Liver (tissue), 8 donors: ENCODE measurements at regions not wholly inside any gene's neighbourhood (a gene's known extent, or its start where the extent isn't known, plus 50 kb on each side); places are given as distances from the start of the nearest gene placed in this dataset.

Source experiments
- DNase-seq: peaks from one replicate; pipeline ENCODE4 v3.0.0-alpha.2; 2017; ENCODE audit warnings: low spot score
- H3K27ac ChIP-seq, 2 donors: one replicate each; pipeline ENCODE4 v1.7.0; 2013; ENCODE audit warnings: inconsistent platforms in 2 of 2, low read length in 2 of 2, control low read depth in 1 of 2, low read depth in 1 of 2, mild to moderate bottlenecking in 1 of 2
- H3K27me3 ChIP-seq, 4 donors: one replicate each; pipeline versions ENCODE4 v1.6.1 to v1.7.0; 2013; ENCODE audit warnings: low read length in 3 of 4, inconsistent platforms in 1 of 4, mild to moderate bottlenecking in 1 of 4, moderate library complexity in 1 of 4; ENCODE audit not compliant: control insufficient read depth in 4 of 4, insufficient read depth in 4 of 4
- H3K36me3 ChIP-seq, 4 donors: one replicate each; pipeline versions ENCODE4 v1.6.1 to v1.7.0; 2013; ENCODE audit warnings: low read length in 3 of 4, mild to moderate bottlenecking in 3 of 4, low read depth in 1 of 4, moderate library complexity in 1 of 4; ENCODE audit not compliant: control insufficient read depth in 4 of 4, insufficient read depth in 3 of 4
- H3K4me1 ChIP-seq, 4 donors: one replicate each; pipeline versions ENCODE4 v1.6.1 to v1.7.0; 2013; ENCODE audit warnings: low read length in 3 of 4, mild to moderate bottlenecking in 3 of 4, moderate library complexity in 1 of 4; ENCODE audit not compliant: control insufficient read depth in 4 of 4, insufficient read depth in 4 of 4
- H3K4me3 ChIP-seq, 3 donors: one replicate each; pipeline versions ENCODE4 v1.6.1 to v1.7.0; 2013; ENCODE audit warnings: low read length in 3 of 3, control low read depth in 1 of 3, low read depth in 1 of 3, mild to moderate bottlenecking in 1 of 3
- H3K9ac ChIP-seq, 2 donors: one replicate each; pipeline ENCODE4 v1.7.0; 2013; ENCODE audit warnings: low read length in 2 of 2, mild to moderate bottlenecking in 2 of 2, moderate library complexity in 2 of 2, control low read depth in 1 of 2, low read depth in 1 of 2
- H3K9me3 ChIP-seq, 4 donors: one replicate each; pipeline versions ENCODE4 v1.6.1 to v1.7.0; 2013; ENCODE audit warnings: low read length in 3 of 4; ENCODE audit not compliant: control insufficient read depth in 4 of 4
- CTCF ChIP-seq: fragments of 150-350 bp; IDR thresholded peaks from 2 replicates; pipeline ENCODE4 v1.5.1; 2017; ENCODE audit warnings: improper control_type of control experiment, low read depth, low read length; ENCODE audit not compliant: missing input control
- EGR1 ChIP-seq, 2 donors: IDR thresholded peaks; 2 replicates each; pipeline ENCODE4 v1.6.1; 2016 to 2018; ENCODE audit warnings: antibody characterized with exemption in 2 of 2, low read depth in 2 of 2
- FOXA2 ChIP-seq: IDR thresholded peaks from 2 replicates; pipeline ENCODE4 v1.6.1; 2016; ENCODE audit warnings: antibody characterized with exemption
- GABPA ChIP-seq, 2 donors: IDR thresholded peaks in 1 of 2; conservative IDR thresholded peaks in 1 of 2; 2 replicates each; pipeline ENCODE4 v1.6.1; 2016; ENCODE audit warnings: antibody characterized with exemption in 2 of 2, mild to moderate bottlenecking in 1 of 2, moderate library complexity in 1 of 2
- HNF4G ChIP-seq: IDR thresholded peaks from 2 replicates; pipeline ENCODE4 v1.6.1; 2016; ENCODE audit warnings: antibody characterized with exemption
- MAX ChIP-seq: IDR thresholded peaks from 2 replicates; pipeline ENCODE4 v1.6.1; 2016; ENCODE audit warnings: antibody characterized with exemption
- NR2F2 ChIP-seq: IDR thresholded peaks from 2 replicates; pipeline ENCODE4 v1.6.1; 2016; ENCODE audit warnings: antibody characterized with exemption
- RAD21 ChIP-seq, 2 donors: IDR thresholded peaks; 2 replicates each; pipeline ENCODE4 v1.6.1; 2016; ENCODE audit warnings: antibody characterized with exemption in 2 of 2, mild to moderate bottlenecking in 2 of 2
- REST ChIP-seq: IDR thresholded peaks from 2 replicates; pipeline ENCODE4 v1.6.1; 2016; ENCODE audit warnings: antibody characterized with exemption, mild to moderate bottlenecking
- RXRA ChIP-seq, 2 donors: IDR thresholded peaks; 2 replicates each; pipeline ENCODE4 v1.6.1; 2017 to 2018; ENCODE audit warnings: antibody characterized with exemption in 2 of 2, mild to moderate bottlenecking in 1 of 2
- YY1 ChIP-seq: IDR thresholded peaks from 2 replicates; pipeline ENCODE4 v1.6.1; 2016; ENCODE audit warnings: antibody characterized with exemption, mild to moderate bottlenecking
- ZBTB33 ChIP-seq: IDR thresholded peaks from 2 replicates; pipeline ENCODE4 v1.6.1; 2016; ENCODE audit warnings: antibody characterized with exemption
- WGBS: extraction: QIAGEN DNeasy Blood & Tissue Kit; methylation state at CpG from one replicate; pipeline ENCODE4 v1.1.7; 2013; 5-methylcytosine and 5-hydroxymethylcytosine counted together
- donor health status: healthy.
- donor health status: healthy.
- donor health status: healthy.
- donor health status: healthy.
- donor health status: healthy.

GRCh38 chr10:131708225-131708880 is 192.5 kb upstream of the PPP2R2D start:
- H3K9me3 ChIP-seq, result peaks cover 0 to 8% (median 2%) of the 10 kb centered on the region in 4 donors
- no peak overlapping the region for H3K9ac ChIP-seq
- H3K36me3 ChIP-seq, result no peaks in the 10 kb centered on the region
- H3K4me1 ChIP-seq, result no peaks in the 10 kb centered on the region
- H3K27me3 ChIP-seq, result peaks cover 0 to 3% (median 0%) of the 10 kb centered on the region in 4 donors
- no peak overlapping the region for H3K27ac ChIP-seq
- no peak overlapping the region for H3K4me3 ChIP-seq
- no peak for DNase-seq
- TF ChIP-seq GABPA (IDR thresholded peaks at IDR 0.05 in 1 of 2, conservative IDR thresholded peaks at IDR 0.05 in 1 of 2) (no peak), CTCF (no peak), EGR1 (IDR thresholded peaks at IDR 0.05; ENCODE audit: low read depth in 2 of 2) (no peak)
- 77% methylated on average over 17 of the region's 17 CpGs for WGBS

GRCh38 chr10:131710142-131710861 is 190.5 kb upstream of the PPP2R2D start:
- peaks cover 0 to 8% (median 2%) of the 10 kb centered on the region in 4 donors for H3K9me3 ChIP-seq
- H3K9ac ChIP-seq, result no peak overlapping the region
- H3K27me3 ChIP-seq, result peaks cover 0 to 3% (median 0%) of the 10 kb centered on the region in 4 donors
- H3K27ac ChIP-seq, result no peak overlapping the region
- H3K4me1 ChIP-seq, result no peaks in the 10 kb centered on the region
- TF ChIP-seq RXRA (IDR thresholded peaks at IDR 0.05) (no peak), REST (no peak), NR2F2 (no peak), ZBTB33 (no peak), MAX (no peak), HNF4G (no peak), EGR1 (IDR thresholded peaks at IDR 0.05; ENCODE audit: low read depth in 2 of 2) (no peak), YY1 (no peak), RAD21 (IDR thresholded peaks at IDR 0.05) (no peak), FOXA2 (no peak)
- DNase-seq, result peak; percentile 26
- WGBS, result 64% methylated on average over 17 of the region's 17 CpGs
- H3K4me3 ChIP-seq, result no peak overlapping the region
- no peaks in the 10 kb centered on the region for H3K36me3 ChIP-seq
